ENCODE measurements at regions not wholly inside any gene's neighbourhood (a gene's known extent, or its start where the extent isn't known, plus 50 kb on each side); places are given as distances from the start of the nearest gene placed in this dataset.

- no peaks in the 10 kb centered on the region for H3K4me1 ChIP-seq
- Mint-ChIP-seq H3K4me3 (ENCODE audit: unreplicated experiment) (no peak overlapping the region), H3K9me3 (ENCODE audit: unreplicated experiment) (no peaks in the 10 kb centered on the region), H3K27me3 (ENCODE audit: insufficient read depth, unreplicated experiment) (peaks cover 10% of the 10 kb centered on the region), H3K4me1 (ENCODE audit: low read depth, unreplicated experiment) (no peaks in the 10 kb centered on the region), H3K36me3 (ENCODE audit: insufficient read depth, unreplicated experiment) (no peaks in the 10 kb centered on the region), H3K27ac (ENCODE audit: unreplicated experiment) (no peak overlapping the region)
- no peak for DNase-seq
- TF ChIP-seq CTCF (IDR thresholded peaks at IDR 0.05; ENCODE audit: insufficient read depth in 1 of 2, low read depth in 1 of 2, low read length in 1 of 2, severe bottlenecking in 1 of 2, unreplicated experiment in 1 of 2) = no peak
- ChIA-PET POLR2A (no interaction called here), CTCF (no interaction called here)
- H3K9me3 ChIP-seq = no peaks in the 10 kb centered on the region
- intact Hi-C loops (cut with micrococcal nuclease; ENCODE audit: unreplicated experiment) = no loop called here
- H3K4me3 ChIP-seq (ENCODE audit: low read depth, low read length) = no peak overlapping the region
- no TSS peak for BruUV-seq (replicated peaks)
- no peaks in the 10 kb centered on the region for H3K27me3 ChIP-seq (replicated peaks; ENCODE audit: control insufficient read depth, insufficient read depth, low read length)
- H3K36me3 ChIP-seq (ENCODE audit: control insufficient read depth, insufficient read depth, low read length) = no peaks in the 10 kb centered on the region
Observed at GRCh38 chr9:1938135-1938534, 77.0 kb upstream of the SMARCA2 start.

GRCh38 chr9:1938675-1939170 lies 76.4 kb upstream of the SMARCA2 start:
- ChIA-PET POLR2A (no interaction called here), CTCF (no interaction called here)
- Mint-ChIP-seq H3K9me3 (ENCODE audit: unreplicated experiment) (no peaks in the 10 kb centered on the region), H3K27me3 (ENCODE audit: insufficient read depth, unreplicated experiment) (peaks cover 10% of the 10 kb centered on the region), H3K27ac (ENCODE audit: unreplicated experiment) (no peak overlapping the region), H3K4me1 (ENCODE audit: low read depth, unreplicated experiment) (no peaks in the 10 kb centered on the region), H3K4me3 (ENCODE audit: unreplicated experiment) (no peak overlapping the region), H3K36me3 (ENCODE audit: insufficient read depth, unreplicated experiment) (no peaks in the 10 kb centered on the region)
- no TSS peak for BruUV-seq (replicated peaks)
- DNase-seq = no peak
- no peaks in the 10 kb centered on the region for H3K9me3 ChIP-seq
- H3K4me1 ChIP-seq = no peaks in the 10 kb centered on the region
- H3K4me3 ChIP-seq (ENCODE audit: low read depth, low read length) = no peak overlapping the region
- no peak for TF ChIP-seq CTCF (IDR thresholded peaks at IDR 0.05; ENCODE audit: insufficient read depth in 1 of 2, low read depth in 1 of 2, low read length in 1 of 2, severe bottlenecking in 1 of 2, unreplicated experiment in 1 of 2)
- intact Hi-C loops (cut with micrococcal nuclease; ENCODE audit: unreplicated experiment) = no loop called here
- no peaks in the 10 kb centered on the region for H3K27me3 ChIP-seq (replicated peaks; ENCODE audit: control insufficient read depth, insufficient read depth, low read length)
- no peaks in the 10 kb centered on the region for H3K36me3 ChIP-seq (ENCODE audit: control insufficient read depth, insufficient read depth, low read length)

- H3K4me1 ChIP-seq = no peaks in the 10 kb centered on the region
- Mint-ChIP-seq H3K9me3 (ENCODE audit: unreplicated experiment) (no peaks in the 10 kb centered on the region), H3K27me3 (ENCODE audit: insufficient read depth, unreplicated experiment) (peaks cover 4% of the 10 kb centered on the region), H3K4me1 (ENCODE audit: low read depth, unreplicated experiment) (no peaks in the 10 kb centered on the region), H3K36me3 (ENCODE audit: insufficient read depth, unreplicated experiment) (no peaks in the 10 kb centered on the region), H3K27ac (ENCODE audit: unreplicated experiment) (no peak overlapping the region), H3K4me3 (ENCODE audit: unreplicated experiment) (no peak overlapping the region)
- H3K9me3 ChIP-seq = no peaks in the 10 kb centered on the region
- intact Hi-C loops (cut with micrococcal nuclease; ENCODE audit: unreplicated experiment) = no loop called here
- no peaks in the 10 kb centered on the region for H3K36me3 ChIP-seq (ENCODE audit: control insufficient read depth, insufficient read depth, low read length)
- H3K27me3 ChIP-seq (replicated peaks; ENCODE audit: control insufficient read depth, insufficient read depth, low read length) = no peaks in the 10 kb centered on the region
- no peak overlapping the region for H3K4me3 ChIP-seq (ENCODE audit: low read depth, low read length)
- ChIA-PET CTCF (no interaction called here), POLR2A (no interaction called here)
- no peak for TF ChIP-seq CTCF (IDR thresholded peaks at IDR 0.05; ENCODE audit: insufficient read depth in 1 of 2, low read depth in 1 of 2, low read length in 1 of 2, severe bottlenecking in 1 of 2, unreplicated experiment in 1 of 2)
- no peak for DNase-seq
- no TSS peak for BruUV-seq (replicated peaks)
Observed at GRCh38 chr9:1939466-1939865, 75.7 kb upstream of the SMARCA2 start.

All from Caco-2 (cell line).